Mucosa of descending colon (tissue), 3 donors: ENCODE measurements at regions not wholly inside any gene's neighbourhood (a gene's known extent, or its start where the extent isn't known, plus 50 kb on each side); places are given as distances from the start of the nearest gene placed in this dataset.

Experiments
- ATAC-seq: fragments of 200-7000 bp; cut with Tn5 transposase; one replicate; pipeline ENCODE4 v1.9.1; 2020; ENCODE audit warnings: mild to moderate bottlenecking, moderate library complexity
- DNase-seq, 3 donors: peaks; one replicate each; pipeline ENCODE4 v3.0.0-alpha.2; 2020
- H3K36me3 ChIP-seq: fragments of 200-600 bp; one replicate; pipeline ENCODE4 v1.8.0; 2021; ENCODE audit warnings: low read depth, mild to moderate bottlenecking
- H3K4me1 ChIP-seq: fragments of 200-600 bp; one replicate; pipeline ENCODE4 v1.8.0; 2021; ENCODE audit warnings: low read depth, mild to moderate bottlenecking
- H3K4me3 ChIP-seq: fragments of 200-600 bp; one replicate; pipeline ENCODE4 v1.8.0; 2021; ENCODE audit warnings: mild to moderate bottlenecking
- H3K9me3 ChIP-seq: fragments of 200-600 bp; one replicate; pipeline ENCODE4 v1.8.0; 2021; ENCODE audit warnings: mild to moderate bottlenecking
- CTCF ChIP-seq: fragments of 200-600 bp; IDR thresholded peaks from one replicate; pipeline ENCODE4 v1.8.0; 2022; ENCODE audit warnings: antibody characterized with exemption, mild to moderate bottlenecking
- intact Hi-C, 2 donors: fragments of 100-400 bp; cut with DNase I in 1 of 2; cut with micrococcal nuclease in 1 of 2; formaldehyde crosslinking; loops; one replicate each; pipeline versions ENCODE4 v1.11.0 to v1.11.1; 2022; cut with DNase I, micrococcal nuclease
- donor health status: DM: no; HTN: no; CAD: no; lungs with moderate emphysema.
- donor health status: DM: no; HTN: no; CAD: no.
- donor health status: DM: no; HTN: yes; CAD: no.

- intact Hi-C loops, result no loop called here
- H3K4me1 ChIP-seq, result no peaks in the 10 kb centered on the region
- DNase-seq (no peak), ATAC-seq (no peak)
- H3K9me3 ChIP-seq, result no peaks in the 10 kb centered on the region
- no peak for TF ChIP-seq CTCF
- H3K4me3 ChIP-seq, result no peak overlapping the region
- H3K36me3 ChIP-seq, result no peaks in the 10 kb centered on the region
Measured at GRCh38 chr2:807300-807699, 130.1 kb upstream of the TMEM18 start.

DNA sequence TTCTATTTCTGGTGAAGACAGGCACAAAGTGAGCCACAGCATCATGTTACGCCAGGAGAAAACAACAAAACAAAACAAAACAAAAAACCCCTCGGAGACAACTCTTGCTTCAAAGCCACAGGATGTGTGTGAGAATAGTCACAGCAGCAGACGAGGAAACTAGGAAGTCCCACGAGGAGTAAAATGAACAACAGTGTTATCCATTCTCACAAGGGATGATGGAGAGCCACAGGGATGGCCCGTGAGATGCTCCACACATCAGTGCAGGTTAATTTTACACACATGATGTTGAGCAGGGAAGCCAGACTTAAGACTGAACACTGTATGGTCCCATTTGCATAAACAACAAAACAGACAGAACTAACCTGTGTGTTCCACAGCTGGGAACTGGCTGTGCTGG, 128.5 kb upstream of the TMEM18 start:
- DNase-seq (no peak), ATAC-seq (no peak)
- Histone ChIP-seq H3K9me3 (no peaks in the 10 kb centered on the region), H3K4me1 (no peaks in the 10 kb centered on the region), H3K4me3 (no peak overlapping the region), H3K36me3 (no peaks in the 10 kb centered on the region)
- intact Hi-C loops, result no loop called here
- TF ChIP-seq CTCF, result no peak

- Histone ChIP-seq H3K9me3 (no peaks in the 10 kb centered on the region), H3K36me3 (no peaks in the 10 kb centered on the region), H3K4me1 (no peaks in the 10 kb centered on the region), H3K4me3 (no peak overlapping the region)
- intact Hi-C loops, result no loop called here
- no peak for ATAC-seq
- no peak for DNase-seq
- TF ChIP-seq CTCF, result no peak
Measured at GRCh38 chr2:797993-798392, 120.8 kb upstream of the TMEM18 start.

GRCh38 chr2:797556-797955, 120.3 kb upstream of the TMEM18 start:
- ATAC-seq, result no peak

DNA sequence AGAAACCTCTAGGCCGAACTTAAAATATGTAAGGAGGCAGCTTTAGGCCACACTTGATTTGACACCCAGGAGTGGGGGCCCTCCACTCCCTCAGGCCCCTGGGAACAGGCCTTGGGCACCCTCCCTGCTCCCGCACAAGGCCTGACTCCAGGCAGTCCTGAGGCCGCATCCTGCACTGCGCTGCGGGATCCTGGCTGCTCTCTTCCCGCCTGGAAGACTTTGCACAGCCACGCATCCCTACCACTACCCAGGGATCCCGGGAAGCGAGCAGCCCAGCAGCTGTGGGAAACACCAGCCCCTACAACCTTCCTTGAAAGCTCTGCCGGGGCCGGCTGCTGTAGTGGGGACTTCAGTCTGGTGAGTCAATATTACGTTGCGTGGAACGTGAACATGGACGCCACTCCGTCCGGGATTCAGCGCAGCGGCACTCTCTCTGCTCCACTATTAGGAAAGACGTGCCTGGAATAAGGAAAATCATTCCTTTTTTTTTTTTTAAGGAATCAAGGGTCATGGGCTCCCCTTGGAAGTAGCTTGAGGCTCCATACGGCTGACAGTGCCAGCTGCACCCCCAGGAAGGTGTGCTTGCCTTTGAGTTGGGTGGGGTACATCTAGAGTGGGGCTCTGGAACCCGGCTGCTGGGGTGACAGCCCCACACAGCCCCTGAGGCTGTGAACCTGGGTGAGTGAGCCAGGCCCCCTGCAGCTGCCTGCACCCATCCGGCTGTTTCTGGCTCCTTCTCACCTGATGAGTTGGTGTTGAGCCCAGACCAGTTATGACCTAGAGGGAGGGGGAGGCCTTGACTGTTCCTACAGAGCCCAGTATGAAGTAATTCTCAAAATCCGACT, 119.2 kb upstream of the TMEM18 start:
- ATAC-seq (no peak), DNase-seq (no peak)
- Histone ChIP-seq H3K4me3 (no peak overlapping the region), H3K36me3 (no peaks in the 10 kb centered on the region), H3K9me3 (no peaks in the 10 kb centered on the region), H3K4me1 (no peaks in the 10 kb centered on the region)
- intact Hi-C loops, result no loop called here
- TF ChIP-seq CTCF, result no peak

More at GRCh38 chr2:797556-797955, 120.3 kb upstream of the TMEM18 start:
- no peaks in the 10 kb centered on the region for H3K9me3 ChIP-seq
- intact Hi-C loops, result no loop called here
- no peaks in the 10 kb centered on the region for H3K36me3 ChIP-seq
- no peaks in the 10 kb centered on the region for H3K4me1 ChIP-seq
- TF ChIP-seq CTCF, result no peak
- DNase-seq, result no peak
- no peak overlapping the region for H3K4me3 ChIP-seq
